GM23338 (cell line): ENCODE measurements at regions not wholly inside any gene's neighbourhood (a gene's known extent, or its start where the extent isn't known, plus 50 kb on each side); places are given as distances from the start of the nearest gene placed in this dataset.

ENCODE experiments used
- ATAC-seq: fragments of 200-7000 bp; cut with Tn5 transposase; 3 replicates; pipeline ENCODE4 v1.9.1; 2020
- DNase-seq: peaks from one replicate; pipeline ENCODE4 v3.0.0-alpha.2; 2015; ENCODE audit warnings: low spot score
- H2AFZ ChIP-seq: fragments of 200-600 bp; sonication (generic); 2 replicates; pipeline ENCODE4 v1.8.0; 2016; ENCODE audit warnings: antibody characterized with exemption, mild to moderate bottlenecking, moderate library complexity
- H3F3A ChIP-seq: fragments of 200-600 bp; sonication (generic); replicated peaks from 2 replicates; pipeline ENCODE4 v1.8.0; 2017; ENCODE audit warnings: antibody characterized with exemption, mixed run types, low read depth
- H3K27ac ChIP-seq: fragments of 200-600 bp; sonication (generic); 2 replicates; pipeline ENCODE4 v1.6.1; 2016; ENCODE audit warnings: low read depth
- H3K27me3 ChIP-seq: fragments of 200-600 bp; sonication (generic); 2 replicates; pipeline ENCODE4 v1.8.0; 2016; ENCODE audit warnings: mild to moderate bottlenecking, mixed run types, moderate library complexity; ENCODE audit not compliant: insufficient read depth
- H3K36me3 ChIP-seq: fragments of 200-600 bp; sonication (generic); 2 replicates; pipeline ENCODE4 v1.8.0; 2016; ENCODE audit warnings: mild to moderate bottlenecking; ENCODE audit not compliant: insufficient read depth
- H3K4me1 ChIP-seq: fragments of 200-600 bp; sonication (generic); 2 replicates; pipeline ENCODE4 v1.8.0; 2016; ENCODE audit warnings: mild to moderate bottlenecking, moderate library complexity; ENCODE audit not compliant: insufficient read depth
- H3K4me2 ChIP-seq: fragments of 200-600 bp; sonication (generic); 2 replicates; pipeline ENCODE4 v1.7.1; 2017; ENCODE audit warnings: mixed run types
- H3K4me3 ChIP-seq: fragments of 200-600 bp; sonication (generic); 2 replicates; pipeline ENCODE4 v1.6.1; 2016; ENCODE audit warnings: mixed run types
- H3K79me2 ChIP-seq: fragments of 200-600 bp; sonication (generic); replicated peaks from 2 replicates; pipeline ENCODE4 v1.8.0; 2017; ENCODE audit warnings: mild to moderate bottlenecking; ENCODE audit not compliant: insufficient read depth
- H3K9me2 ChIP-seq: fragments of 200-600 bp; sonication (generic); 2 replicates; pipeline ENCODE4 v1.8.0; 2017; ENCODE audit not compliant: insufficient read depth
- H4K20me1 ChIP-seq: fragments of 200-600 bp; sonication (generic); replicated peaks from 2 replicates; pipeline ENCODE4 v1.8.0; 2017; ENCODE audit warnings: mild to moderate bottlenecking; ENCODE audit not compliant: insufficient read depth
- H3K27ac Mint-ChIP-seq: 2 replicates; pipeline ENCODE4 v1.8.0; 2020; ENCODE audit warnings: inconsistent platforms, mild to moderate bottlenecking, moderate library complexity, mixed read lengths
- H3K27me3 Mint-ChIP-seq: 3 replicates; pipeline ENCODE4 v1.8.0; 2022; ENCODE audit warnings: low read depth, mild to moderate bottlenecking, moderate library complexity, mixed read lengths, inconsistent platforms; ENCODE audit not compliant: insufficient read depth, poor library complexity
- H3K36me3 Mint-ChIP-seq: 3 replicates; pipeline ENCODE4 v1.8.0; 2021; ENCODE audit warnings: low read depth, mild to moderate bottlenecking, inconsistent platforms, moderate library complexity, mixed read lengths
- H3K4me1 Mint-ChIP-seq: 3 replicates; pipeline ENCODE4 v1.8.0; 2020; ENCODE audit warnings: mild to moderate bottlenecking, inconsistent platforms, mixed read lengths
- H3K4me3 Mint-ChIP-seq: 3 replicates; pipeline ENCODE4 v1.8.0; 2021; ENCODE audit warnings: moderate library complexity, mild to moderate bottlenecking, inconsistent platforms, mixed read lengths
- H3K9me3 Mint-ChIP-seq: 3 replicates; pipeline ENCODE4 v1.8.0; 2020; ENCODE audit warnings: moderate library complexity, mild to moderate bottlenecking, inconsistent platforms, mixed read lengths
- CREB1 ChIP-seq: fragments of 250-450 bp; sonication (Bioruptor Pico); IDR thresholded peaks from 2 replicates; pipeline ENCODE4 v1.5.0; 2020; ENCODE audit warnings: low read depth, mild to moderate bottlenecking, moderate library complexity
- CTCF ChIP-seq, 2 experiments: fragments of 200-600 bp in 1 of 2; sonication (generic) in 1 of 2; conservative IDR thresholded peaks; 2 replicates each; pipeline versions ENCODE4 v1.5.1 to v1.6.1; 2016 to 2017; ENCODE audit warnings: antibody characterized with exemption in 2 of 2, low read depth in 2 of 2, mild to moderate bottlenecking in 2 of 2, moderate library complexity in 1 of 2
- ETS1 ChIP-seq: IDR thresholded peaks from 2 replicates; pipeline ENCODE4 v1.6.1; 2016; ENCODE audit warnings: antibody characterized with exemption
- EZH2 ChIP-seq: fragments of 200-600 bp; sonication (generic); IDR thresholded peaks from one replicate; pipeline ENCODE4 v1.8.0; 2017; ENCODE audit warnings: antibody characterized with exemption, mild to moderate bottlenecking, low read depth; ENCODE audit not compliant: unreplicated experiment
- EZH2phosphoT487 ChIP-seq: fragments of 200-600 bp; sonication (generic); IDR thresholded peaks from one replicate; pipeline ENCODE4 v1.8.1; 2018; ENCODE audit warnings: antibody characterized with exemption; ENCODE audit not compliant: unreplicated experiment
- JUNB ChIP-seq: IDR thresholded peaks from one replicate; pipeline ENCODE4 v1.6.1; 2016; ENCODE audit warnings: antibody characterized with exemption; ENCODE audit not compliant: unreplicated experiment
- NANOG ChIP-seq: IDR thresholded peaks from 2 replicates; pipeline ENCODE4 v1.6.1; 2016; ENCODE audit warnings: antibody characterized with exemption, borderline replicate concordance
- POLR2AphosphoS5 ChIP-seq: IDR thresholded peaks from 2 replicates; pipeline ENCODE4 v1.6.1; 2016; ENCODE audit warnings: antibody characterized with exemption, low read depth
- REST ChIP-seq: IDR thresholded peaks from one replicate; pipeline ENCODE4 v1.6.1; 2018; ENCODE audit warnings: antibody characterized with exemption; ENCODE audit not compliant: unreplicated experiment
- STAT1 ChIP-seq: IDR thresholded peaks from one replicate; pipeline ENCODE4 v1.6.1; 2016; ENCODE audit warnings: antibody characterized with exemption; ENCODE audit not compliant: unreplicated experiment
- ZNF114 ChIP-seq: fragments of 250-450 bp; sonication (Bioruptor Pico); IDR thresholded peaks from 2 replicates; pipeline ENCODE4 v1.5.0; 2020; ENCODE audit warnings: mild to moderate bottlenecking, moderate library complexity
- ZNF331 ChIP-seq: fragments of 250-450 bp; sonication (Bioruptor Pico); IDR thresholded peaks from 2 replicates; pipeline ENCODE4 v1.5.0; 2020; ENCODE audit warnings: low read depth, mild to moderate bottlenecking, moderate library complexity
- ZNF462 ChIP-seq: fragments of 250-450 bp; sonication (Bioruptor Pico); IDR thresholded peaks from 2 replicates; pipeline ENCODE4 v1.5.0; 2020; ENCODE audit warnings: mild to moderate bottlenecking, moderate library complexity

GRCh38 chr5:82367930-82368329, 89.8 kb upstream of the RPS23 start (continued):
- TF ChIP-seq ZNF462 (CRISPR knock-in tag): no peak
- TF ChIP-seq NANOG: no peak
- no peak for TF ChIP-seq STAT1
- TF ChIP-seq EZH2: no peak
- TF ChIP-seq POLR2AphosphoS5: no peak
- TF ChIP-seq CREB1 (CRISPR knock-in tag): no peak
- no peak for TF ChIP-seq JUNB

- Histone ChIP-seq H3K27me3 (no peaks in the 10 kb centered on the region), H3K36me3 (no peaks in the 10 kb centered on the region), H3F3A (no peaks in the 10 kb centered on the region), H3K79me2 (no peaks in the 10 kb centered on the region), H3K27ac (no peak overlapping the region), H3K4me2 (no peak overlapping the region), H3K4me1 (no peaks in the 10 kb centered on the region), H3K4me3 (no peak overlapping the region), H3K9me2 (no peaks in the 10 kb centered on the region; the same call in 1 of the 2 replicates), H4K20me1 (no peaks in the 10 kb centered on the region), H2AFZ (0 out of 2 replicates have a peak overlapping the region, but pooled peaks have one; percentile 14)
- DNase-seq (no peak), ATAC-seq (no peak)
- peaks cover 3% of the 10 kb centered on the region; the same call in 1 of the 3 replicates for H3K9me3 Mint-ChIP-seq
- H3K36me3 Mint-ChIP-seq: no peaks in the 10 kb centered on the region
- H3K4me1 Mint-ChIP-seq: no peaks in the 10 kb centered on the region
- no peak overlapping the region for H3K4me3 Mint-ChIP-seq
- H3K27me3 Mint-ChIP-seq: peaks cover 4% of the 10 kb centered on the region
- no peak overlapping the region for H3K27ac Mint-ChIP-seq
- TF ChIP-seq JUNB: no peak
- TF ChIP-seq ETS1: no peak
- no peak for TF ChIP-seq REST
- TF ChIP-seq CTCF (conservative IDR thresholded peaks at IDR 0.05; ENCODE audit: low read depth in 2 of 2): no peak
- TF ChIP-seq ZNF331: no peak
- TF ChIP-seq EZH2: no peak
- no peak for TF ChIP-seq EZH2phosphoT487
- no peak for TF ChIP-seq POLR2AphosphoS5
- TF ChIP-seq STAT1: no peak
- TF ChIP-seq ZNF114 (CRISPR knock-in tag): no peak
These were observed 87.6 kb upstream of the RPS23 start for GRCh38 chr5:82365744-82366228.
